NCI-H526 (cell line): ENCODE measurements at regions not wholly inside any gene's neighbourhood (a gene's known extent, or its start where the extent isn't known, plus 50 kb on each side); places are given as distances from the start of the nearest gene placed in this dataset.
A peak's percentile ranks its signal among the peaks of the same experiment; 100 is the strongest.
"Not testable (repeated sequence)": the region's sequence is repeated elsewhere in the genome, so short reads cannot be mapped to it uniquely, and the experiment has no call there.

ENCODE experiments used
- DNase-seq, 2 experiments: peaks; one replicate each; lab custom pipeline; 2025; lab: John Stamatoyannopoulos, UW

GRCh38 chrX:92081250-92081649 lies 302.1 kb downstream of the PCDH11X start:
- DNase-seq, result not testable (repeated sequence)

DNA sequence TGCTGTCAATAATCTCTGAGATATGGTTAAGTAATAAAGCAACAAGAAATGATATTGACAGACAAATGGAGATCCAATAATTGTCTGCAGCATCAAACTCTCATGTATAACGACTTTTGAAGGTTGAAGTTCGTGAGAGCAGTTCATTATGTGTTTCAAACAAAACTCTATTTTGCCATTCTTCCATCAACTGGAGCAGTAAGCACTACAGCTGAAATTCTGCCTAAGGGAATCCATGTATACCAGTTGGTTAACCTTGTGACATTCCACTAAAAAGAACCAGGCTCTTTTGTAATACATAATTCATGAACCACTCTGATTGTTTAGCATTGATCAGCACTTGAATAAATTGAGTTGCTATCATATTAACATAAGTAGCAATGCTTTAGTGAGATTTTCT lies 311.6 kb downstream of the PCDH11X start:
- not testable (repeated sequence) for DNase-seq

DNA sequence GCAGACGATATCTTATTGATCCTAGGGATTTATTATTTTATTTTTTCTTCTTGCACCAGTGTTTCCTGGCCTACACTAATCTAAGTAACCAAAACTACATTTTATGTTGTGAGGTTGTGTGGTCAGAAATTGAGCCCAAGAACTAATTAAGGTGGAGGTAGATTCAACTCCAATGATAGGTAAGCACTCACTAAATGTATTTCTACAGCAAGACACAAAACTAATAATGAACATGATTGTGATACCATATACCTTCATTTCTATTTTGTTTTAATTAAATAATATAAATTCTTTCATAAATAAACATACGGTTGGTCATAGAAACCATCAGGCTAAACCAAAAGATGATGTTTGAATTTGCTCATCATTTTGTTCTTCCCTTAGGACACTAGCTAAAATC lies 319.0 kb downstream of the PCDH11X start:
- not testable (repeated sequence) for DNase-seq

DNA sequence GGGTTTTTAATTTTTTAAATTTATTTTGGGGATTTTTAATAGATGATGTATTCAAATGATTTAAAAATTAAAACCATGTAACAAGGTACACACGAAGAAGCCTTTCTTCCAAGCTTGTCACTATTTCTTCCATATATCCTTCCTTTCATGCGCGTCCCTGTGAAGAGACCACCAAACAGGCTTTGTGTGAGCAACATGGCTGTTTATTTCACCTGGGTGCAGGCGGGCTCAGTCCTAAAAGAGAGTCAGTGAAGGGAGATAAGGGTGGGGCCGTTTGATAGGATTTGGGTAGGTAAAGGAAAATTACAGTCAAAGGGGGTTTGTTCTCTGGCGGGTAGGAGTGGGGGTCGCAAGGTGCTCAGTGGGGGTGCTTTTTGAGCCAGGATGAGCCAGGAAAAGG lies 320.9 kb downstream of the PCDH11X start:
- not testable (repeated sequence) for DNase-seq

- not testable (repeated sequence) for DNase-seq
Observed at GRCh38 chrX:92105693-92106092, 326.5 kb downstream of the PCDH11X start.

DNA sequence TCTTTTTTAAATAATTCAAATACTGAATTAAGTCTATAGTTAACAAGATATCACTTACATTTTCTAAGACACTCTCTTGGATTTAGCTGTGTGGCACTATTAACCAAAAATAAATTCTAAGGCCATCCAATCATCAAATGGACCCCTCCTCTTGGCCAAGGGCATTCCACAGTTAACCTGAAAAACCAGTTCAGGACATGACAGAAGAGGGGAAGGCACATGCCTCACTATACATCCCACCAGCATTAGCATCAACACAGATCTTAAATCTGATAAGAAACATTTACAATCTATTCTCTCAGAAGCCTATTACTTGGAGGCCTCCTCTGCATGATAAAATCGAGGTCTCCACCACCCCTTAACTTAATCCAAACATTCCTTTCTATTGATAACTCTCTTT lies 327.5 kb downstream of the PCDH11X start:
- DNase-seq, result not testable (repeated sequence)

GRCh38 chrX:92110410-92110911 lies 331.3 kb downstream of the PCDH11X start:
- peak in 1 of 2 experiments; percentile 4 for DNase-seq

GRCh38 chrX:92117701-92118100 lies 338.5 kb downstream of the PCDH11X start:
- peak; percentile 79 to 92 for DNase-seq

DNA sequence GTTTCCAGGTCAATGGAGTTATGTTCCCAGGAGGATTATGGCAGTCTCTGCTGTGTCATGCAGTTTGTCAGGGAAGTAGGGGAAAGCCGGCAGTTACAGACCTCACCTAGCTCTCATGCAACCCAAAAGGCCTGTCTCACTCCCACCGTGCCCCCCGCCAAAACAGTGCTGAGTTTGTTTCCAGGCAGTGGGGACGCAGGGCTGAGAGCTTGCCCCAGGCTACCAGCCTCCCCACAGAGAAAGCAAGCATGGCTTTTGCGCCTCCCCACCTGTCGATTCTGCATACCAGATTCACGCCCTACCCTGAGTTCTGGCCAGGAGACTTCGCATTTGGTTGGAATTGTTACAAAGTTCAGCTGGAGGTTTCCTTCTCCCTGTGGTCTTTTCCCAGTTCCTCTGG lies 383.9 kb downstream of the PCDH11X start:
- DNase-seq, result not testable (repeated sequence)

- peak; percentile 6 to 15 for DNase-seq
Observed at GRCh38 chrX:92209936-92210335, 430.8 kb downstream of the PCDH11X start.

- DNase-seq, result no peak
Observed at GRCh38 chrX:92213786-92214185, 434.6 kb downstream of the PCDH11X start.

DNA sequence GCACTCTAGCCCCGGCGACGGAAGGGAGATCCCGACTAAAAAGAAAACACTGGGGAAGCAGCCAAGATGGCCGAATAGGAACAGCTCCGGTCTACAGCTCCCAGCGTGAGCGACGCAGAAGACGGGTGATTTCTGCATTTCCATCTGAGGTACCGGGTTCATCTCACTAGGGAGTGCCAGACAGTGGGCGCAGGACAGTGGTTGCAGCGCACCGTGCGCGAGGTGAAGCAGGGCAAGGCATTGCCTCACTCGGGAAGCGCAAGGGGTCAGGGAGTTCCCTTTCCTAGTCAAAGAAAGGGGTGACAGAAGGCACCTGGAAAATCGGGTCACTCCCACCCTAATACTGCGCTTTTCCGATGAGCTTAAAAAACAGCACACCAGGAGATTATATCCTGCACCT lies 435.8 kb downstream of the PCDH11X start:
- not testable (repeated sequence) for DNase-seq

GRCh38 chrX:92224406-92224805 lies 445.2 kb downstream of the PCDH11X start:
- DNase-seq, result no peak

DNA sequence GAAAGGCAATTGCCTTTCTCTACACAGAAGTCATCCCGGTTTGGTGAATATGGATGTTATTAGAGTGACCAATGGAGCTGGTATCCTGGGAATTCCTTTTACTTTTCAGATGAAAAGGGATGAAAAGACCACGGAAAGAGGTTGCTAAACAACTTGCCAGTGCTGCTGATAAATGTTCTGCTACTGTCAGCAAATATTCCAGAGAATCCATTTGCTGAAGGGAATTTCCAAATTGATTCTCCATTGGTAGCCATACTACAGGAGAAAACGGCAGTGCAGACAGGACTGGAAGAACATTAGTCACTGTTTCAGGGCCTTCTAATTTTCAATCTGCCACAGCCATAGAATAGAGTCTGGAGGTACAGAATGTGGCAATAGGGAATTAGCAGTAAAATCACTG lies 451.5 kb downstream of the PCDH11X start:
- no peak for DNase-seq

GRCh38 chrX:92231391-92231790 lies 452.2 kb downstream of the PCDH11X start:
- DNase-seq, result no peak

- peak in 1 of 2 experiments; percentile 30 for DNase-seq
Observed at GRCh38 chrX:92232182-92232581, 453.0 kb downstream of the PCDH11X start.

DNA sequence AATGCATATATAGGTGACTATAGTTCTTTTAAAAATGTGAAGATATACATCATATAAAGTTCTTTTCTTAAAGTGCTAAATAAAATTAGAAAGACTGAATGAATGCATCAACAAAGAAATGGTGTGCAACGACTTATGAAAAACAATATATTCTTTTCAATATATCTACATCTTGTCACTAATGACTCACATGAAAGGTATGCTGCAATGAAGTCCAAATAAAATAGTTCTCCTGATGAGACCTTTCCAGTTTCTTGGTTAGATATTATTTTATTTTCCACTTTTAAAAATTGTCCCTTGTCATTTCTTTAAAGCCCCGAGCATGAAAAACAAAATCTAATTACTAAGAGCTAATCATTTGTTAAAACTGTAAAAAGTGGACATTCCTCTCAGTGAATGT lies 462.1 kb downstream of the PCDH11X start:
- DNase-seq, result no peak

GRCh38 chrX:92247076-92247475 lies 467.9 kb downstream of the PCDH11X start:
- no peak for DNase-seq

DNA sequence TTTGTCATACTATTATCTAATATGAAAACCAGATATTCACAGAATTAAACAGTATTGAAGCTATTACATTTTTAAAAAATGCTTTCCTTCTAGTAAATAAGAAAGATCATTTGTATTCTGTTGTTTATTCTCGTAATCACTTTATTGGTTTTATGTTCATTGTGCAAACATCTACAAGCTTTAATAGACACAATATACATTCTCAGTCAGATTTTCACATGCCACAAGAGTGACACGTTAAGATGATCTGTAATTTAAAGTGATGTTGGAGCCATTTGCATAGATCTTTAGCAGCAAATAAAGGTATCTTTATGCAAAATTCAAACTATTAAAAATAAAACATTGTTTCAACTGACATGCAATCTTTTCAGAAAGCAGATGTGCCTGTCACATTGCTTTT lies 469.9 kb downstream of the PCDH11X start:
- no peak for DNase-seq

DNA sequence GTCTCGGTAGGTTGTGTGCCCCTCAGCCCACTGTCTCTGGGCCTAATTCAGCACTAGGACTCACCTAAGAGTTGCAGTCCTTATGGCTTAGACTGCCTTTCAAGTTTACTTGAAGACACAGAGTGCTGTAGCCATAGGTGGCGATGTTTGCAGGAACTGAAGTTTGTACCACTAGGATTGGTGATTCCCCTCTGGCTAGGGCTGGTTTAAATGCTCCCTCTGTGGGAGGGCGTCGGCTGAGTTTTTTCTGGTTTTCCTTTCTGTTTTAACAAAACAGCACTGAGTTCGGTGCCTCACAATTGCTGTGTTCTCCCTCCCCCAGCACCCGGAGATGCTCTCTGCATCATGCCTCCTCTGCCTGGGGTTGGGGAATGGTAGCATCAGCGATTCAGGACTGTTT lies 480.9 kb downstream of the PCDH11X start:
- DNase-seq, result no peak

GRCh38 chrX:92270936-92271855 lies 492.0 kb downstream of the PCDH11X start:
- DNase-seq, result no peak

- DNase-seq, result not testable (repeated sequence)
Observed at GRCh38 chrX:92278556-92278955, 499.4 kb downstream of the PCDH11X start.

DNA sequence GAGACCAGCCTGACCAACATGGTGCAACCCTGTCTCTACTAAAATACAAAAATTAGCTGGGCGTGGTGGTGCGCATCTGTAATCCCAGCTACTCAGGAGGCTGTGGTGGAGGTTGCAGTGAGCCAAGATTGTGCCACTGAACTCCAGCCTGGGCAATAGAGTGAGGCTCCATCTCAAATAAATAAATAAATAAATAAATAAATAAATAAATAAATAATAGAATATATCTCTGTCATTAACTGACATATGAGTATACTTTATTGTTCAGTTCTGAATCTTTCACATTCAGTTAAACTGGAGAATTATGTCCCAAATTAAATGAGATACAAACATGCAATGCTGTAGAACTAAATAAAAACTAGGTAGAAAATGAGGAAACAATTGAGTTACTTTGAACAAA lies 501.2 kb downstream of the PCDH11X start:
- DNase-seq, result not testable (repeated sequence)
